ENCODE measurements at regions not wholly inside any gene's neighbourhood (a gene's known extent, or its start where the extent isn't known, plus 50 kb on each side); places are given as distances from the start of the nearest gene placed in this dataset.

DNA sequence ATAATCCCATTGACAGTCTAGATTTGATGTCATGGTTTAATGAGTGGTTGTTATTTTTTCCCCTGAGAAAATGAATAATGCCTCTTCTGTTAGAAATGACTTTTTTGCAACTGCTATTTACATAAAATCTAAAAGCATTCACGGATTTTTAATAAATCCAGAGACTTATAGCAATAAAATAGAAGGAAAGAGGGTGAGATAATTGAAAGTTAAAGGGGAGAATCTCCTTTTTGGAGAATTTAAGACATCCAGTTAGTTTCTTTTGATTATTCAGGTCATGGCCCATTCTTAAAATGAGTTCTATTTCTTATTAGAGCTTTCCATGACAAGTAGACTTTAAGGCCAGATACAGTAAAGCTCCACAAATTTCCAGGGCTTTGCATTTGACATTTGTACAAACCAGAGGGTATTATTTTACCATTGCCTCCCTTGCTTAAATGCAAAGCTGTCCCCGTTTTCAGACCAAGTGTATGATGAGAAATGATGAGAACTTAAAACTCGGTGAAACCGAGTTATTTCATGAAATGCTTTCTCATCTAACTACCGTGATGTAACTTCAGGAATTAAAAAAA is 789.0 kb upstream of the SOX9 start:
- TF ChIP-seq TAF1 (IDR thresholded peaks at IDR 0.05; ENCODE audit: low read depth, low read length) (no peak), POLR2A (IDR thresholded peaks at IDR 0.05; ENCODE audit: low read depth, low read length) (no peak), POLR2AphosphoS5 (IDR thresholded peaks at IDR 0.05; ENCODE audit: low read depth, low read length) (no peak)
